IMR-90 (cell line): ENCODE measurements at regions not wholly inside any gene's neighbourhood (a gene's known extent, or its start where the extent isn't known, plus 50 kb on each side); places are given as distances from the start of the nearest gene placed in this dataset.

Experiments used
- ATAC-seq: fragments of 200-7000 bp; cut with Tn5 transposase; 2 replicates; pipeline ENCODE4 v1.9.1; 2020; ENCODE audit warnings: low read depth, mild to moderate bottlenecking, moderate library complexity
- BruUV-seq: library from RNA; stranded (reverse); fragments of 400-500 nt; replicated peaks from 2 replicates; lab custom pipeline; 2021; lab: Mats Ljungman, UMichigan
- CTCF ChIA-PET: fragments of 300-600 bp; formaldehyde crosslinking; extraction: SDS; loops from one replicate; lab custom pipeline; 2021; ENCODE audit warnings: antibody characterized with exemption; lab: Yijun Ruan, JAX
- POLR2A ChIA-PET: fragments of 300-600 bp; sonication (Branson Sonifier 250); formaldehyde crosslinking; loops from one replicate; lab custom pipeline; 2022; ENCODE audit warnings: antibody characterized with exemption; ENCODE audit not compliant: unreplicated experiment; lab: Charles Lee
- DNase-seq: peaks from one replicate; pipeline ENCODE4 v3.0.0; 2013
- H2AFZ ChIP-seq: replicated peaks from 2 replicates; pipeline ENCODE3; 2013; ENCODE audit warnings: low read length, mild to moderate bottlenecking; ENCODE audit not compliant: poor library complexity
- H2AK5ac ChIP-seq: 2 replicates; pipeline ENCODE4 v1.6.1; 2013; ENCODE audit warnings: low read depth, low read length, inconsistent platforms
- H2AK9ac ChIP-seq: replicated peaks from 2 replicates; pipeline ENCODE3; 2013; ENCODE audit warnings: mild to moderate bottlenecking, low read depth, low read length, moderate library complexity; ENCODE audit not compliant: poor library complexity
- H2BK120ac ChIP-seq: 2 replicates; pipeline ENCODE4 v1.6.1; 2013; ENCODE audit warnings: low read depth, low read length, inconsistent platforms
- H2BK15ac ChIP-seq: 3 replicates; pipeline ENCODE4 v1.6.1; 2013; ENCODE audit warnings: low read depth, low read length, inconsistent platforms
- H2BK20ac ChIP-seq: 2 replicates; pipeline ENCODE4 v1.6.1; 2013; ENCODE audit warnings: low read depth, mild to moderate bottlenecking, inconsistent platforms, low read length, moderate library complexity
- H2BK5ac ChIP-seq: 2 replicates; pipeline ENCODE4 v1.6.1; 2013; ENCODE audit warnings: mild to moderate bottlenecking, low read depth, low read length, inconsistent platforms; ENCODE audit not compliant: poor library complexity, severe bottlenecking
- H3K14ac ChIP-seq: replicated peaks from 2 replicates; pipeline ENCODE4 v1.6.1; 2013; ENCODE audit warnings: low read depth, low read length, inconsistent platforms
- H3K18ac ChIP-seq: 2 replicates; pipeline ENCODE4 v1.6.1; 2013; ENCODE audit warnings: low read depth, low read length, control low read depth
- H3K23ac ChIP-seq: 2 replicates; pipeline ENCODE4 v1.6.1; 2013; ENCODE audit warnings: low read depth, low read length, inconsistent platforms
- H3K27ac ChIP-seq: 2 replicates; pipeline ENCODE4 v1.5.1; 2013; ENCODE audit warnings: mild to moderate bottlenecking, control low read depth, low read length; ENCODE audit not compliant: insufficient read depth
- H3K27me3 ChIP-seq: 2 replicates; pipeline ENCODE4 v1.6.1; 2013; ENCODE audit warnings: low read length; ENCODE audit not compliant: control insufficient read depth, insufficient read depth
- H3K36me3 ChIP-seq: 2 replicates; pipeline ENCODE4 v1.6.1; 2013; ENCODE audit warnings: low read length, mixed read lengths; ENCODE audit not compliant: control insufficient read depth, insufficient read depth
- H3K4ac ChIP-seq: 2 replicates; pipeline ENCODE4 v1.6.1; 2013; ENCODE audit warnings: low read depth, low read length, inconsistent platforms
- H3K4me1 ChIP-seq: 2 replicates; pipeline ENCODE4 v1.6.1; 2013; ENCODE audit warnings: low read length, mixed read lengths; ENCODE audit not compliant: control insufficient read depth, insufficient read depth
- H3K4me2 ChIP-seq: 2 replicates; pipeline ENCODE4 v1.6.1; 2013; ENCODE audit warnings: low read depth, mild to moderate bottlenecking, control low read depth, low read length, moderate library complexity
- H3K4me3 ChIP-seq: 2 replicates; pipeline ENCODE4 v1.5.1; 2013; ENCODE audit warnings: low read depth, mild to moderate bottlenecking, control low read depth, low read length, moderate library complexity; ENCODE audit not compliant: insufficient read depth
- H3K56ac ChIP-seq: 2 replicates; pipeline ENCODE4 v1.6.1; 2013; ENCODE audit warnings: low read length, inconsistent platforms; ENCODE audit not compliant: insufficient read depth; ENCODE audit errors: extremely low read depth
- H3K79me1 ChIP-seq, 2 experiments: 2 replicates each; pipeline ENCODE4 v1.6.1; 2013; ENCODE audit warnings: low read length in 2 of 2, inconsistent platforms in 1 of 2, low read depth in 1 of 2
- H3K9ac ChIP-seq: 2 replicates; pipeline ENCODE4 v1.6.1; 2013; ENCODE audit warnings: low read depth, low read length, control low read depth
- H3K9me1 ChIP-seq: 2 replicates; pipeline ENCODE4 v1.6.1; 2013; ENCODE audit warnings: low read length, inconsistent platforms; ENCODE audit not compliant: insufficient read depth
- H3K9me3 ChIP-seq: 2 replicates; pipeline ENCODE4 v1.6.1; 2013; ENCODE audit warnings: low read length; ENCODE audit not compliant: control insufficient read depth, insufficient read depth
- H4K20me1 ChIP-seq: 2 replicates; pipeline ENCODE4 v1.6.1; 2013; ENCODE audit warnings: low read length, inconsistent platforms; ENCODE audit not compliant: insufficient read depth
- H4K5ac ChIP-seq: 2 replicates; pipeline ENCODE4 v1.6.1; 2013; ENCODE audit warnings: mild to moderate bottlenecking, low read depth, low read length, control low read depth
- H4K8ac ChIP-seq, 2 experiments: 2 replicates each; pipeline ENCODE4 v1.6.1; 2013; ENCODE audit warnings: low read depth in 2 of 2, low read length in 2 of 2, control low read depth in 1 of 2, inconsistent platforms in 1 of 2
- H4K91ac ChIP-seq: 2 replicates; pipeline ENCODE4 v1.6.1; 2013; ENCODE audit warnings: low read depth, low read length, inconsistent platforms; ENCODE audit not compliant: insufficient read depth
- BHLHE40 ChIP-seq: fragments of 150-350 bp; IDR thresholded peaks from 2 replicates; pipeline ENCODE4 v1.6.1; 2016; ENCODE audit warnings: mild to moderate bottlenecking, low read depth, low read length
- CEBPB ChIP-seq: IDR thresholded peaks from 2 replicates; pipeline ENCODE4 v1.6.1; 2012; ENCODE audit warnings: low read depth, low read length, improper control_type of control experiment
- CHD1 ChIP-seq: IDR thresholded peaks from 2 replicates; pipeline ENCODE4 v1.6.1; 2012; ENCODE audit warnings: low read depth, low read length, improper control_type of control experiment
- FOS ChIP-seq: fragments of 150-350 bp; IDR thresholded peaks from 2 replicates; pipeline ENCODE4 v1.6.1; 2016; ENCODE audit warnings: low read depth, low read length
- NFE2L2 ChIP-seq: fragments of 150-350 bp; IDR thresholded peaks from 2 replicates; pipeline ENCODE4 v1.6.1; 2016; ENCODE audit warnings: low read depth, mild to moderate bottlenecking, low read length
- RAD21 ChIP-seq: IDR thresholded peaks from 2 replicates; pipeline ENCODE4 v1.6.1; 2012; ENCODE audit warnings: low read length, improper control_type of control experiment
- RCOR1 ChIP-seq: IDR thresholded peaks from 2 replicates; pipeline ENCODE4 v1.6.1; 2012; ENCODE audit warnings: mild to moderate bottlenecking, low read length, improper control_type of control experiment; ENCODE audit not compliant: insufficient replicate concordance
- RFX5 ChIP-seq: IDR thresholded peaks from 2 replicates; pipeline ENCODE4 v1.8.0; 2012; ENCODE audit warnings: low read depth, mild to moderate bottlenecking, low read length, moderate library complexity
- SMC3 ChIP-seq: fragments of 150-350 bp; IDR thresholded peaks from 2 replicates; pipeline ENCODE4 v1.6.1; 2016; ENCODE audit warnings: low read depth, mild to moderate bottlenecking, antibody characterized with exemption, low read length, moderate library complexity
- WGBS, 2 experiments: methylation state at CpG; one replicate each; pipeline versions ENCODE4 v1.1.5 to v1.1.7; 2013; ENCODE audit warnings: missing lambda C conversion rate in 2 of 2; ENCODE audit not compliant: insufficient read length in 1 of 2; ENCODE audit errors: extremely low coverage in 2 of 2; 5-methylcytosine and 5-hydroxymethylcytosine counted together
- dilution Hi-C: fragments of 300-500 bp; cut with HindIII; formaldehyde crosslinking; loops from one replicate; pipeline ENCODE4 v1.14.3; 2018; ENCODE audit warnings: low sequenced_read_pairs; ENCODE audit not compliant: unreplicated experiment
- in situ Hi-C: fragments of 300-500 bp; cut with MboI; formaldehyde crosslinking; loops from 3 replicates; pipeline ENCODE4 v1.14.3; 2019; ENCODE audit warnings: low sequenced_read_pairs, inconsistent platforms, mixed read lengths
- intact Hi-C: fragments of 100-400 bp; cut with micrococcal nuclease; formaldehyde crosslinking; loops from 2 replicates; pipeline ENCODE4 v1.10.0; 2022
- TF ChIP-seq, protein P1 (sequence below): conservative IDR thresholded peaks from 2 replicates; pipeline ENCODE4 v1.5.1; 2012; ENCODE audit warnings: mild to moderate bottlenecking, low read depth, low read length, improper control_type of control experiment
- TF ChIP-seq, protein P2 (sequence below): fragments of 150-350 bp; IDR thresholded peaks from 2 replicates; pipeline ENCODE4 v1.6.1; 2016; ENCODE audit warnings: low read depth, mild to moderate bottlenecking, low read length, moderate library complexity, borderline replicate concordance

DNA sequence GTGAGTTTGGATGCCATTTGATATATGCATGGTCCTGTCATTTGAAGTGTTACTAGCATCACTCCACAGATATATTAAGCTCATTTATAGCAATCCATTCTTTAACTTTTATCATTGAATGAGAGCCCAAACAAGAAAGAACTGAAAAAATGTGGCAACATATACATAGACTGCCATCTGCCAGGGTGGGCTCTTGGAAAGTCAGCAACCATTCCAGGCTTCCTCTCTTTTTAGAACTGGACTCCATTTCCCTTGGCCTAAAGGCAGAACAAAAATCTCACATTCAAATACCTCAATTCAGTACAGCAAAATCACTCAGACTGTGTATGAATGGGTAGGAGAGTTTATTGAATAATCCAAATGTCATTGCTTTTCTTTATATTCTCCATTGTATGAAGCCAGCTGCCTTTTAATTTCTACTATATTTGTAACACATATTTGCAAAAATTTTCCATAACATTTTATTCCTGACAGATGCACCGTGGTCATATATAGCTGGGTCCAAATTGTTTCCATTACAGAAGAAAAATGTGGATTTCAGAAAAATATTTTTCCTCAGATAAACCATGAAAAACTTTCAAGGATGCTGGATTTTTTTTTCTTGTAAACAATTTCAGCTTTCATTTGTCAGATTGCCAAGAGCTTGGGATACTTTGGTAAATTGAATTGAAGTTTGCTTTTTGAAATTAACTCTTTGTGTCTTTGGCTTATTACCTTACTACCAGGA is 1252.3 kb upstream of the SEL1L start:
- POLR2A ChIA-PET, result no interaction called here
- no TSS peak for BruUV-seq

More for the DNA sequence above, 1252.3 kb upstream of the SEL1L start:
- no peak for ATAC-seq
- Histone ChIP-seq H2BK15ac (no peak overlapping the region), H2AK5ac (no peak overlapping the region), H4K8ac (no peak overlapping the region), H4K5ac (no peak overlapping the region), H3K14ac (no peak overlapping the region), H3K4me2 (no peak overlapping the region), H4K20me1 (no peaks in the 10 kb centered on the region), H3K4me3 (no peak overlapping the region), H3K23ac (no peak overlapping the region), H3K4ac (no peak overlapping the region), H3K18ac (no peak overlapping the region), H3K4me1 (no peaks in the 10 kb centered on the region), H3K79me1 (no peaks in the 10 kb centered on the region), H2AK9ac (no peak overlapping the region), H2BK5ac (no peak overlapping the region), H3K27me3 (no peaks in the 10 kb centered on the region), H3K9ac (no peak overlapping the region), H3K9me1 (no peaks in the 10 kb centered on the region), H3K56ac (no peak overlapping the region), H2BK120ac (no peak overlapping the region), H3K27ac (no peak overlapping the region), H3K9me3 (peaks cover 6% of the 10 kb centered on the region), H2AFZ (no peak overlapping the region), H2BK20ac (no peak overlapping the region), H3K36me3 (no peaks in the 10 kb centered on the region), H4K91ac (no peak overlapping the region)
- WGBS, 2 experiments, result no CpG with 5 or more reads among the region's 1 CpG
- TF ChIP-seq NFE2L2 (no peak), SMC3 (no peak), RAD21 (no peak), CHD1 (no peak), CEBPB (no peak), RCOR1 (no peak), RFX5 (no peak), BHLHE40 (no peak), FOS (no peak)
- TF ChIP-seq, protein P1, sequence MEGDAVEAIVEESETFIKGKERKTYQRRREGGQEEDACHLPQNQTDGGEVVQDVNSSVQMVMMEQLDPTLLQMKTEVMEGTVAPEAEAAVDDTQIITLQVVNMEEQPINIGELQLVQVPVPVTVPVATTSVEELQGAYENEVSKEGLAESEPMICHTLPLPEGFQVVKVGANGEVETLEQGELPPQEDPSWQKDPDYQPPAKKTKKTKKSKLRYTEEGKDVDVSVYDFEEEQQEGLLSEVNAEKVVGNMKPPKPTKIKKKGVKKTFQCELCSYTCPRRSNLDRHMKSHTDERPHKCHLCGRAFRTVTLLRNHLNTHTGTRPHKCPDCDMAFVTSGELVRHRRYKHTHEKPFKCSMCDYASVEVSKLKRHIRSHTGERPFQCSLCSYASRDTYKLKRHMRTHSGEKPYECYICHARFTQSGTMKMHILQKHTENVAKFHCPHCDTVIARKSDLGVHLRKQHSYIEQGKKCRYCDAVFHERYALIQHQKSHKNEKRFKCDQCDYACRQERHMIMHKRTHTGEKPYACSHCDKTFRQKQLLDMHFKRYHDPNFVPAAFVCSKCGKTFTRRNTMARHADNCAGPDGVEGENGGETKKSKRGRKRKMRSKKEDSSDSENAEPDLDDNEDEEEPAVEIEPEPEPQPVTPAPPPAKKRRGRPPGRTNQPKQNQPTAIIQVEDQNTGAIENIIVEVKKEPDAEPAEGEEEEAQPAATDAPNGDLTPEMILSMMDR, result no peak
- TF ChIP-seq, protein P2, sequence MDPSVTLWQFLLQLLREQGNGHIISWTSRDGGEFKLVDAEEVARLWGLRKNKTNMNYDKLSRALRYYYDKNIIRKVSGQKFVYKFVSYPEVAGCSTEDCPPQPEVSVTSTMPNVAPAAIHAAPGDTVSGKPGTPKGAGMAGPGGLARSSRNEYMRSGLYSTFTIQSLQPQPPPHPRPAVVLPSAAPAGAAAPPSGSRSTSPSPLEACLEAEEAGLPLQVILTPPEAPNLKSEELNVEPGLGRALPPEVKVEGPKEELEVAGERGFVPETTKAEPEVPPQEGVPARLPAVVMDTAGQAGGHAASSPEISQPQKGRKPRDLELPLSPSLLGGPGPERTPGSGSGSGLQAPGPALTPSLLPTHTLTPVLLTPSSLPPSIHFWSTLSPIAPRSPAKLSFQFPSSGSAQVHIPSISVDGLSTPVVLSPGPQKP, result no peak
- intact Hi-C loops, result no loop called here
- in situ Hi-C loops, result no loop called here
- no peak for DNase-seq
- dilution Hi-C loops, result no loop called here
- CTCF ChIA-PET, result no interaction called here
